Mononuclear cell (primary cell): ENCODE measurements at regions not wholly inside any gene's neighbourhood (a gene's known extent, or its start where the extent isn't known, plus 50 kb on each side); places are given as distances from the start of the nearest gene placed in this dataset.

ENCODE experiments used
- H3K27me3 ChIP-seq: 2 replicates; pipeline ENCODE4 v1.6.0; 2011; ENCODE audit warnings: low read length, control low read depth; ENCODE audit not compliant: insufficient read depth
- H3K4me1 ChIP-seq: 2 replicates; pipeline ENCODE4 v1.5.1; 2011; ENCODE audit warnings: mild to moderate bottlenecking, low read length, control low read depth; ENCODE audit not compliant: insufficient read depth
- H3K4me3 ChIP-seq: 2 replicates; pipeline ENCODE4 v1.5.1; 2011; ENCODE audit warnings: mild to moderate bottlenecking, low read length, moderate library complexity
- H3K9me3 ChIP-seq: 2 replicates; pipeline ENCODE4 v1.5.1; 2011; ENCODE audit warnings: low read depth, mild to moderate bottlenecking, control low read depth, low read length

DNA sequence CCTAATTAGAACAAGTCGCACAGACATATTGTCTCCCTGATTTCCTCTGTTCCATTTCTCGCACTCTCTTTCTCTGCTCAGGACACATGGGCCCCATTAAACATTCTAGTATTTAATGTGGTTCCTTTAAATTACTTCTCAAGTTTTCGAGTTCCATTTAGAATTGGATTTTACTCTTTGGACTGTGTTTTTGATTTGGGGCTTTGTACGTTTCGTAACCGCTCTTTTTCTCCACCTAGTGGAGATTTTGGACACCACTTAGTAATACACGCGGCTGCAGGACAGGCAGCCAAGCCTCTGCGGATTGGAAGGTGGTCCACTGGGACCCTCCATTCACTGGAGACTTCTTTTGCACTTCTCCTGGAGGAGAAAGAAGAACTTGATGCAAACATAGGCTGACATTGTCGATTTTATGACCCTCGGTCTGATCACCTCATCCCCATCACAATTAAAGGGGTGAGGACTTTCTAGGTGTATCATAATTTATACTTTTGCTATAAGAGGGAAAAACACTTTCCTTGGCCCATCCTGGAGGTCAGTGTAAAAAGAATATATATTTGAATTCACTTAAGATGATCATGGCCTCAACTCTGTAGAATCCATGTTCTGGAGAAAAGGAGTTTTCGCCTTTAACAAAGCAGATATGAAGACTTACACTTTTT, 85.7 kb downstream of the NOG start:
- Histone ChIP-seq H3K4me1 (peaks cover 29% of the 10 kb centered on the region), H3K27me3 (peaks cover 63% of the 10 kb centered on the region), H3K4me3 (no peak overlapping the region), H3K9me3 (no peaks in the 10 kb centered on the region)

DNA sequence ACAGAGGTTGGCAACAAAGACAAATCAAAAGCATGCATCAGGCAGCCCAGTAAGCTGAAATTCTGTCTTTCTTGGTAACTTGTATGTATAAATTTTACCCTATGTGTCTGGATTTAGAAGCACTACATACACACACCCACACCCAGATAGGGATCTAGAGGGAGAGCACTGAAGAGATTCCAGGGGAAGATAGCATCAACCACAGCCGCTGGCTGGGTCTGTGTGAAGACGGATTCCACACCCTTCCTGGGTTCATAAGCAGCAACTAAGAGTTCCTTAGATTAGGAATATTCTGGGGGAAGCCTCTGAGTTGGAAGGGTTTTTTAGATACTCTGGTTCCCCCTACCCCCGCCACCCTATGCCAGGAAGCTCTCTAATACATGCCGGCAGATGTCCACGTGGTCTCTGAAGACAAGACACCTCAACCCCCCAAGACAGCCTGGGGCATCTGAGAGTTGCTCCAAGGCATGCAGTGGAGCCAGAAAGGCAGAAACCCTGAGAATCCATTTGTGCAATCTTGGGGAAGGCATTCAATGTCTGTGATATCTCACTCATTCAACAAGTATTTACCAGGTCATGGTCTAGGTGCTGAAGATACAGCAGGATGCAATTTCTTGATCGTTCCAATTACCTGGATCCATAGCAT, 86.4 kb downstream of the NOG start:
- peaks cover 69% of the 10 kb centered on the region for H3K27me3 ChIP-seq
- no peak overlapping the region for H3K4me3 ChIP-seq
- peaks cover 29% of the 10 kb centered on the region for H3K4me1 ChIP-seq
- H3K9me3 ChIP-seq = no peaks in the 10 kb centered on the region

DNA sequence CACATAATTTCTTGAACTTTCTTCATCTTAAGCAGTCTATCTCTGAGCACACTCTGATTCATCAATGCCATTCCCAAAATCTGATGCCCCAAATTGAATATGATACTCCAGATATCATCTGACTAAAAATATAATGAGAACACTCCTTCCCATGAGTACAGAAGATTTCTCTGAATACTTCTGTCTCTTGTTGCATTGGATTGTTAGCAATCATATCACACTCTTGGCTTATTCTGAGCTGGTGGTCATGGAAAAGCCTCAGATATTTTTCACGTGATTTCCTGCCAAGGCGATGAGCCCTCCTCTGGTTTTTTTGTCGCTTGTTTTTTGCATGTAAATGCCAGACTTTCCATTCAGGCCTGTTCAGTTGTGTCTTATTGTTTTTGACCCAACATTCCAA, 87.2 kb downstream of the NOG start:
- Histone ChIP-seq H3K27me3 (peaks cover 63% of the 10 kb centered on the region), H3K4me1 (peaks cover 29% of the 10 kb centered on the region), H3K9me3 (no peaks in the 10 kb centered on the region), H3K4me3 (no peak overlapping the region)

DNA sequence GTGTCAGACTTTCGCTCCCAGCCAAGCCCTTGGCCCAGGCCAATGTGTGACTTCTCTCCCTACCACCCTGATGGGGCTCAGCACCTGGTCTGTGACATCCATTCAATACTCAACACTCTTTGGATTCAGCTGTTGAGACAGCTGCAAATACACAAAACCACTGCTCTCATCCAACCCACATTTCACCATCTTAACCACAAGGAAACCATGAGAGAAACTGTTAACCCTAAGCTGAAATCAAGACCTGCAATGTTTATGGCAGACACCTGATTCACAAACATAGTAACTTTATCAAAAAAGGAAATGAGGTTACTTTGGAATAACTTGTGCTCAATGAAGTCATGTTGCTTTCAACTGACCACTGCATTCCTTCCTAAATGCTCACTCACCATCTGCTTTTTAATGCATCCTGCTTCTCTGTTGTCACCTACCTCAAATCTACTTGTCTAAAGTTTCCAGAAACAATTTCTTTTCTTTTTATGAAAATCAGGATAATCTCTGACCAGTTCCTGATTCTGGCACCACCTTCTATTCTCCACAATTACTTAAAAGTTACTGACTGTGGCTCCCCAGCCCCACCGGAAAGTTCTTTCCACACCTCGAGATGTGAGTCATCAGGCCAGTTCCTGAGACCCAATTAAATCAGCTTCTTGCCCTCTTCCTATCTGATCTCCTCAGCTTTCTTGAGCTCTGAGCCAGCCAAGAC, 88.2 kb downstream of the NOG start:
- Histone ChIP-seq H3K4me3 (no peak overlapping the region), H3K4me1 (peaks cover 29% of the 10 kb centered on the region), H3K9me3 (no peaks in the 10 kb centered on the region), H3K27me3 (peaks cover 61% of the 10 kb centered on the region)

DNA sequence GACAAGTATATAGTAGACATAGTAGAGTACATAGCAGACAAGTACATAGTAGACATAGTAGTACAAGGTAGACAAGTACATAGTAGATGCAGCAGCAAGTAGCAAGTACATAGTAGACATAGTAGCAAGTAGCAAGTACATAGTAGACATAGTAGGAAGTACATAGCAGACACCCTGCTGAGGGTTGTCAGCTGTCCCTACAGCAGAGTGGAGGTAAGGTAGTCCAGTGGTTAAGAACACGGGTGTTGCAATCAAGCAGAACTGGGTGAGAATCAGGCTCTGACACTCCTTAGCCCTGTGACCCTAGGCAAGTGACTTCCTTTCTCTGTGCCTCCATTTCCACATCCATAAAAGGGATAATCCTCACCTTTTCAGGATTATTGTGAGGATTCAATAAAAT, 94.7 kb downstream of the NOG start:
- H3K4me3 ChIP-seq = no peak overlapping the region
- no peaks in the 10 kb centered on the region for H3K4me1 ChIP-seq
- no peaks in the 10 kb centered on the region for H3K9me3 ChIP-seq
- H3K27me3 ChIP-seq = peaks cover 12% of the 10 kb centered on the region

DNA sequence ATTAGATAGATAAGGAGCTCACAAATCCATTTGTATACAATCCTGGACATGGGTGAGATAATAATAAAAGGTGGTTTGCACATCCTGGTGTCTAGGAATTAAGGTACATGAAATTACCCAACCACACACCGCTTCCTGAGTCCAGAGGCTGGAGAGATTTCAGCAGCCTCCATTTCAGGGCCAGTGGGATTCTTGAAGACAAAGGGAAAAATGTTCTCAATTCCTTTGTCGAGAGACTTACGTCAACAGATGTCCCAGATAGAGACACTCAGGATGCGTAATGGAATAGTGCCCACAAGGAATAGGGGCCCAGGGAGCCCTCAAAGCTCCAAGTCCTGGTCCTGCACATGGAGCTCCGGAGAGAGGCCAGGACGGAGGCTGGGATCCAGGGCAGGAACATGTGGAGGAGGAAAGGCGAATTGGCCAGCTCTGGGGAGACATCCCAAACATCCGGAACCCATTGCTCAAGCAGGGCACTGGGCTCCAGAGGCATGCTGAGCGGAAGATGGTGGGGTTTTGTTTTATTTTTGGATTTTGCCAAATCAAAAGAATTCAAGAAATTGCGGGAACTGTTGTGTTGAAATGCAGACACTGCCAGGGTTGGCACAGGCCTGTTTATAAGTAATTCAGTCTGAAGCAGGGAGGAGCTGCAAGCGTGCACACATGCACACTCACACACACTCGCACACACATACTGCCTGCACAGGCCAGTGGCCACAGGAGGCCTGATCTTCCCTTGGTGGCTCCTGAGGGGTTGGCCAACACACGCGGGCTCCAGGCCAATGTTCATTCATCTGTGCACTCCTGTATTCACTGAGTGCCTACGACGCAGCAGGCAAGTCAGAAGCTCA, 97.2 kb downstream of the NOG start:
- Histone ChIP-seq H3K4me3 (no peak overlapping the region), H3K4me1 (no peaks in the 10 kb centered on the region), H3K9me3 (no peaks in the 10 kb centered on the region), H3K27me3 (peaks cover 3% of the 10 kb centered on the region)

DNA sequence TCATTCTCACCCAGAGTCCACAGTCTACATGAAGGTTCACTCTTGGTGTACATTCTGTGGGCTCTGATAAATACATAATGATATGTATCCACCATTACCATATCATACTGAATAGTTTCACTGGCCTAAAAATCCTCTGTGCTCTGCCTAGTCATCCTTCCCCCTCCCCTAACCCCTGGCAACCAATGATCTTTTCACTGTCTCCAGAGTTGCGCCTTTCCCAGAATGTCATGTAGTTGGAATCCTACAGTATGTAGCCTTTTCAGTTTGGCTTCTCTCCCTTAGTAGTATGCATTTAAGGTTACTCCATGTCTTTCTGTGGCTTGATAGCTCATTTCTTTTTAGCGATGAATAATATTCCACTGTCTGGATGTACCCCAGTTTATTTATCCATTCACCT, 101.3 kb downstream of the NOG start:
- no peaks in the 10 kb centered on the region for H3K4me1 ChIP-seq
- H3K9me3 ChIP-seq = no peaks in the 10 kb centered on the region
- no peaks in the 10 kb centered on the region for H3K27me3 ChIP-seq
- H3K4me3 ChIP-seq = no peak overlapping the region

DNA sequence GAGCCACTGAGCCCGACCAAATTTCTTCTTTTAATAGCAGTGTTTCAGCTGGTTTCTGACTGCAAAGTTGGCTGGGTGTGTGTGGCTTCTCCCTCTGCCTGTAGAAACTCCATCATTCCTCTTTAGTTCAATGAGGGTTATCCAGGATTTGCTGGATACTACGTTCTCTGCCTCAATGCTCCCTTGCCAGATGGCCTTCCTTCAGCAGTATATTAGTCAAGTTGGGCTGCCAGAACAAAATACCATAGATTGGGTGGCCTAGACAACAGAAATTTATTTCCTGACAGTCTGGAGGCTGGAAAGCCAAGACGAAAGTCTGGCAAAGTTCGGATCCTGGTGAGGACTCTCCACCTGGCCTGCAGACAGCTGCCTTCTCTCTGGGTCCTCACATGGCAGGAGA, 103.7 kb downstream of the NOG start:
- H3K4me1 ChIP-seq = no peaks in the 10 kb centered on the region
- no peaks in the 10 kb centered on the region for H3K27me3 ChIP-seq
- no peaks in the 10 kb centered on the region for H3K9me3 ChIP-seq
- no peak overlapping the region for H3K4me3 ChIP-seq

DNA sequence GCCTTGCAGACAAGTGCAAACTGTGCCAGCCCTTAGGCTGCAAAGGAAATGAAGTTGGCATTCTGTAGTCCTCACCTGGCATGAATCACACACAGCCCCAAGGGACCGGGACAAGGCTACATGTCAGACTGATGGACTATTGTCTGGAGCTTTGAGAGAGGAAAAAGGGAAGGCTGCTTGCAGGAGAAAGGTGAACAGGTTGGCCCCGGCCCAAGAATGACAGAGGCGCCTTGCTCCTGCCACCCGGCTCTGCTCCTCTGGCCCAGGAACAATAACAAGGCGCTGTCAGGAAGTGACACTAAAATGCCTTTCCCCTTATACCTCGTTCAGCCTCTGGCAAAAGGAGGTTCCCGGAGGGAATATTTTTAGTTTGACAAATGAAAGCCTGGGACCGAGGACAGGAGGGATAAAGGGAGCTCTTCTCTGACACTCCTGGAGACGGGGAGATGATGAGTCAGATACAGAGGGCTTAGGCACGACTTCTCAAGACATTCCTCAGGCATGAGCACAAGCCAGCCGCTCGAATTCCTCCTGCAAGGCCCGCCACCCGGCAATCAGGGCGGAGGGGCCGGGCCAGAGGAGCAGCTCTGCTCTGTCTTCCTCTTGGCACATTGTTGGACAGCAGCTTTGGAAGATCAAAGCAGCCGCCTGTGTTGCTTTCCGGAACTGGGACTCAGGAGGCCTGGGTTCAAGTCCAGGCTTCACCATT, 105.8 kb downstream of the NOG start:
- Histone ChIP-seq H3K4me1 (no peaks in the 10 kb centered on the region), H3K9me3 (no peaks in the 10 kb centered on the region), H3K4me3 (no peak overlapping the region), H3K27me3 (no peaks in the 10 kb centered on the region)

DNA sequence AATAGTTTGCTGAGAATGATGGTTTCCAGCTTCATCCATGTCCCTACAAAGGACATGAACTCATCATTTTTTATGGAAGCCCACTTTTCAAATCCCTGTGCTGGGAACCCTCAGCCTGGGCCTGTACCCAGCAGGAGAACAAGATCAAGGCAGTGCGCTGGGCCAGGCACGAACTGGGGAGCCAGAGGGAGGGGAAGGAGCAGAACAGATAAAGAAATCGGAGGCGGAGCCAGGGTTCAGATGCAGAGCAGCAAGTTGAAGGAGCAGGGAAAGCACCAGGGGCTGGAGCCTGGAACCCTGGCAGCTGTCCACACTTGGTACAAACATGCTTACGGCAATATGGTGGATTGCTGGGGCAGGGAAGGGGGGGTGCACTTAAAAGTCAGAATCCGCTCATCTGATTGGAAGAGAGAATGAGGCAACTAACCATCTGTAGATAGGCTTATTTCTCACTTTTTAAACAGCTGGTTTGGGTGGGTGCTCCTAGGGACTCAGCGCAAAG, 107.5 kb downstream of the NOG start:
- no peaks in the 10 kb centered on the region for H3K9me3 ChIP-seq
- no peaks in the 10 kb centered on the region for H3K27me3 ChIP-seq
- H3K4me3 ChIP-seq = no peak overlapping the region
- no peaks in the 10 kb centered on the region for H3K4me1 ChIP-seq

DNA sequence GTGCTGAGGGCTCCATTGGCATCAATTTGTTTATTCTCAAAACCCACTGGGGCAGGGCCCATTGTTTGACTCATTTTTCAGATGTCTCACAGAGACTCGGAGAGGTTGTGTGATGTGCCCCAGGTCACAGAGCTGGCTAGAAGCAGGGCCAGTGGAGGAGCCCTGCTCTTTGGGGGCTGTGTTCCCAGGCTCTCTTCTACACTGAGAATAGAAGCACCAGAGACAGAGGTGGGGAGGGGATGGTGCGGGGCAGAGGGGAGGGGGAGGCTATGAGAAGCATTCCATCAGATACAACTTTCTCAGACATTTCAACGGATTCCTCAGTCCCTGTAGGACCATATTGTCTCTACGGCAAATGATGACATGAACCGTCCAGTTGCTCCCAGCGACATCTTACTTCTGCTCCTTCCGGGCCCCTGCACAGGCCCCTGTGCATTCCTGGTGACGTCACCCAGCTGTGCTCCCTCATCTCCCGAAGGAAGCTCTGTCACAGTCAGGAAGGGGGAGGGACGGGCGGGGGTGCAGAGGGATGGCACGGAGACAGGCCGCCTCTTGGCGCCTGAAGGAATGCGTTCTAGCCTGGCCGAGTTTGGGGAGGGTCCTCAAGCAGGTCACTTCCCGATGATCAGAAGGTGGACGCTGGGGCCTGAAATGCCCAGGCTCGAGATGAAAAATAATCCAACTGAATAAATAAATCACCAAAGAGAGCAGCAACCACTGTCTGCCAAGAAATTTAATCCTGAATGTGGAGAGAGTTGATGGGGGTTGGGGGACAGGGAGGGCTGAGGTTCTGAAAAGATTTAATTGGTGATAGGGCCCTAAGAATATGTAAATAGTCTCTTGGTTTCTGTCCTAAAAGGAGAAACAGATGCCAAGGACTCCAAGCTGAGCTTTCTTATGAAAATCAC, 114.1 kb downstream of the NOG start:
- H3K9me3 ChIP-seq = no peaks in the 10 kb centered on the region
- H3K4me3 ChIP-seq = no peak overlapping the region
- H3K4me1 ChIP-seq = no peaks in the 10 kb centered on the region
- no peaks in the 10 kb centered on the region for H3K27me3 ChIP-seq

DNA sequence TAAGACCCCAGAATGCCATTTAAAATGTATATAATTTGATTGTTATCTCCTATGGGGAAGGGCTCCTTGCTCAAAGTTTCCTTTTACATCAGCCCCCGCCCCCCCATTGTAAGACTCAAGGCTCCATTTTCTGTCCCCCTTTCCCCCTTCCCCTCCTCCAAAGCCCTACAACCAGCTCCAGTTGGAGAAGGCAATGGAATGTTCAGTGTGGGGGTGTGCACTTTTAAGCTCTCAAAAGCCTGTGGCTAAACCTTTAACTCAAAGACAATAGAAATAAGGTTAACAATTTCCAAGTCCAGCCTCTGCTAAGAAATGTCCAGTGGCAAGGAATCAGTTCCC, 114.7 kb downstream of the NOG start:
- Histone ChIP-seq H3K27me3 (no peaks in the 10 kb centered on the region), H3K4me1 (no peaks in the 10 kb centered on the region), H3K9me3 (no peaks in the 10 kb centered on the region), H3K4me3 (no peak overlapping the region)

DNA sequence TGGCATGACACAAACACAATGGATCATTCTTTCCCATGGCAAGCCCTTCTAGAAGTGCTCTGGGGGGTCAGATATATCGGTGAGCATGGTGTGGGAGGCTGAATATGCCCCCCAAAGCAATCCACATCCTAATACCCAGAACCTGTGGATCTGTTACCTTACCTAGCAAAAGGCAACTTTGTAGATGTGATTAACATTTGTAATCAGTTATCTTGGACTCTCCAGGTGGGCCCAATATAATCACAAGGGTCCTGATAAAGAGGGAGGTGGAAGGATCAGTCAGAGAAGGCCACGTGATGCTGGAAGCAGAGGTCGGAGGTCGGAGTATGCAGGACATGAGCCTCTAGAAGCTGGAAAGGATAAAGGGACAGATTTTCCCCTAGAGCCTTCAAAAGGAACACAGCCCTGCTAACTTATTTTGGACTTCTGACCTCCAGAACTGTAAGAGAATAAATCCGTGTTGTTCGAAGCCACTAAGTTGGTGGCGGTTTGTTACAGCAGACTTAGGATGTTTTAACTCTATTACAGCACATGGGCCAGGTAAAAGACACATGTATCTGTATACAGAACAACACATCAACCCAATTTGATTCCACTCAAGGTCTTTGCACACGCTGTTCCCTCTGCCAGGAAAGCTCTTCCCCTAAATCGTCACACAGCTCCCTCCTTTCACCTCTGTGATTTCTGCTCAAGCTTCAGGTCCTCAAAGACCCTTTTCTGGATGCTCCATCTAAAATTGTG, 115.3 kb downstream of the NOG start:
- H3K9me3 ChIP-seq = no peaks in the 10 kb centered on the region
- no peak overlapping the region for H3K4me3 ChIP-seq
- no peaks in the 10 kb centered on the region for H3K27me3 ChIP-seq
- no peaks in the 10 kb centered on the region for H3K4me1 ChIP-seq
